OCI-LY1 (cell line): ENCODE measurements at regions not wholly inside any gene's neighbourhood (a gene's known extent, or its start where the extent isn't known, plus 50 kb on each side); places are given as distances from the start of the nearest gene placed in this dataset.

ENCODE experiments used
- CTCF ChIP-seq: fragments of 200-600 bp; sonication (generic), shearing (Covaris generic); IDR thresholded peaks from 2 replicates; pipeline ENCODE4 v1.5.1; 2017; ENCODE audit warnings: mild to moderate bottlenecking, antibody characterized with exemption, low read length, moderate library complexity, mixed read lengths
- EZH2 ChIP-seq: fragments of 200-600 bp; sonication (generic), shearing (Covaris generic); IDR thresholded peaks from 2 replicates; pipeline ENCODE4 v1.8.0; 2017; ENCODE audit warnings: borderline replicate concordance, mixed run types, mild to moderate bottlenecking, antibody characterized with exemption, low read length, moderate library complexity, mixed read lengths

DNA sequence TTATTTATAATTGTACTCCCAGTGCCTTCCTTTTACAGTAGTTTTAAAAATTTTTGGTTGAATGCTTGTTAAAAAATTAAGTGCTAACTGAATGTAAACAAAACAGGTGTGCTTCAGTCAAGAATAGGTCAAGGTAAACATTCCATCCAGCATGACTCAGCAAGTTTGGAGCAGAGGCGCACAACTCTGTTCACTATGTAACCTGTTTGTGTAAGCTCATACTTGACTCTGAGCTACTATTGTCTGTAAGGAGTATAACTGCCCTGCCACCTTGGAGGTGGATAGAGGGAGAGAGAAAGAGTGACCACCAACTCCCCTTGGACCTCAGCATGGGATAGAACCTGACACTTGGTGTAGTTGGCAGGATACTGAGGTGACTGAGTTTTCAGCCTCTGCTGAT, 207.4 kb upstream of the SYT4 start:
- TF ChIP-seq EZH2 (no peak), CTCF (no peak)
